Liver (tissue), 8 donors: ENCODE measurements at regions not wholly inside any gene's neighbourhood (a gene's known extent, or its start where the extent isn't known, plus 50 kb on each side); places are given as distances from the start of the nearest gene placed in this dataset.

ENCODE experiments used
- DNase-seq: peaks from one replicate; pipeline ENCODE4 v3.0.0-alpha.2; 2017; ENCODE audit warnings: low spot score
- H3K27ac ChIP-seq, 2 donors: one replicate each; pipeline ENCODE4 v1.7.0; 2013; ENCODE audit warnings: inconsistent platforms in 2 of 2, low read length in 2 of 2, control low read depth in 1 of 2, low read depth in 1 of 2, mild to moderate bottlenecking in 1 of 2
- H3K27me3 ChIP-seq, 4 donors: one replicate each; pipeline versions ENCODE4 v1.6.1 to v1.7.0; 2013; ENCODE audit warnings: low read length in 3 of 4, inconsistent platforms in 1 of 4, mild to moderate bottlenecking in 1 of 4, moderate library complexity in 1 of 4; ENCODE audit not compliant: control insufficient read depth in 4 of 4, insufficient read depth in 4 of 4
- H3K36me3 ChIP-seq, 4 donors: one replicate each; pipeline versions ENCODE4 v1.6.1 to v1.7.0; 2013; ENCODE audit warnings: low read length in 3 of 4, mild to moderate bottlenecking in 3 of 4, low read depth in 1 of 4, moderate library complexity in 1 of 4; ENCODE audit not compliant: control insufficient read depth in 4 of 4, insufficient read depth in 3 of 4
- H3K4me1 ChIP-seq, 4 donors: one replicate each; pipeline versions ENCODE4 v1.6.1 to v1.7.0; 2013; ENCODE audit warnings: low read length in 3 of 4, mild to moderate bottlenecking in 3 of 4, moderate library complexity in 1 of 4; ENCODE audit not compliant: control insufficient read depth in 4 of 4, insufficient read depth in 4 of 4
- H3K4me3 ChIP-seq, 3 donors: one replicate each; pipeline versions ENCODE4 v1.6.1 to v1.7.0; 2013; ENCODE audit warnings: low read length in 3 of 3, control low read depth in 1 of 3, low read depth in 1 of 3, mild to moderate bottlenecking in 1 of 3
- H3K9ac ChIP-seq, 2 donors: one replicate each; pipeline ENCODE4 v1.7.0; 2013; ENCODE audit warnings: low read length in 2 of 2, mild to moderate bottlenecking in 2 of 2, moderate library complexity in 2 of 2, control low read depth in 1 of 2, low read depth in 1 of 2
- H3K9me3 ChIP-seq, 4 donors: one replicate each; pipeline versions ENCODE4 v1.6.1 to v1.7.0; 2013; ENCODE audit warnings: low read length in 3 of 4; ENCODE audit not compliant: control insufficient read depth in 4 of 4
- CTCF ChIP-seq: fragments of 150-350 bp; IDR thresholded peaks from 2 replicates; pipeline ENCODE4 v1.5.1; 2017; ENCODE audit warnings: improper control_type of control experiment, low read depth, low read length; ENCODE audit not compliant: missing input control
- EGR1 ChIP-seq, 2 donors: IDR thresholded peaks; 2 replicates each; pipeline ENCODE4 v1.6.1; 2016 to 2018; ENCODE audit warnings: antibody characterized with exemption in 2 of 2, low read depth in 2 of 2
- FOXA2 ChIP-seq: IDR thresholded peaks from 2 replicates; pipeline ENCODE4 v1.6.1; 2016; ENCODE audit warnings: antibody characterized with exemption
- GABPA ChIP-seq, 2 donors: IDR thresholded peaks in 1 of 2; conservative IDR thresholded peaks in 1 of 2; 2 replicates each; pipeline ENCODE4 v1.6.1; 2016; ENCODE audit warnings: antibody characterized with exemption in 2 of 2, mild to moderate bottlenecking in 1 of 2, moderate library complexity in 1 of 2
- HNF4A ChIP-seq, 2 donors: conservative IDR thresholded peaks; 2 replicates each; pipeline ENCODE4 v1.6.1; 2016; ENCODE audit warnings: antibody characterized with exemption in 2 of 2, mild to moderate bottlenecking in 2 of 2
- HNF4G ChIP-seq: IDR thresholded peaks from 2 replicates; pipeline ENCODE4 v1.6.1; 2016; ENCODE audit warnings: antibody characterized with exemption
- JUND ChIP-seq, 2 donors: IDR thresholded peaks; 2 replicates each; pipeline ENCODE4 v1.6.1; 2016; ENCODE audit warnings: antibody characterized with exemption in 2 of 2
- NR2F2 ChIP-seq: IDR thresholded peaks from 2 replicates; pipeline ENCODE4 v1.6.1; 2016; ENCODE audit warnings: antibody characterized with exemption
- RAD21 ChIP-seq, 2 donors: IDR thresholded peaks; 2 replicates each; pipeline ENCODE4 v1.6.1; 2016; ENCODE audit warnings: antibody characterized with exemption in 2 of 2, mild to moderate bottlenecking in 2 of 2
- RXRA ChIP-seq, 2 donors: IDR thresholded peaks; 2 replicates each; pipeline ENCODE4 v1.6.1; 2017 to 2018; ENCODE audit warnings: antibody characterized with exemption in 2 of 2, mild to moderate bottlenecking in 1 of 2
- SP1 ChIP-seq: IDR thresholded peaks from 2 replicates; pipeline ENCODE4 v1.6.1; 2018; ENCODE audit warnings: antibody characterized with exemption, mild to moderate bottlenecking
- YY1 ChIP-seq: IDR thresholded peaks from 2 replicates; pipeline ENCODE4 v1.6.1; 2016; ENCODE audit warnings: antibody characterized with exemption, mild to moderate bottlenecking
- ZBTB33 ChIP-seq: IDR thresholded peaks from 2 replicates; pipeline ENCODE4 v1.6.1; 2016; ENCODE audit warnings: antibody characterized with exemption
- WGBS: extraction: QIAGEN DNeasy Blood & Tissue Kit; methylation state at CpG from one replicate; pipeline ENCODE4 v1.1.7; 2013; 5-methylcytosine and 5-hydroxymethylcytosine counted together
- TF ChIP-seq, protein P1 (sequence below): IDR thresholded peaks from 2 replicates; pipeline ENCODE4 v1.6.1; 2016; ENCODE audit warnings: antibody characterized with exemption
- TF ChIP-seq, protein P2 (sequence below): IDR thresholded peaks from 2 replicates; pipeline ENCODE4 v1.6.1; 2016; ENCODE audit warnings: antibody characterized with exemption
- donor health status: healthy.
- donor health status: healthy.
- donor health status: healthy.
- donor health status: healthy.
- donor health status: healthy.

GRCh38 chr13:60707878-60708277 is 310.9 kb downstream of the TDRD3 start:
- Histone ChIP-seq H3K4me3 (no peak overlapping the region), H3K9ac (no peak overlapping the region), H3K36me3 (no peaks in the 10 kb centered on the region), H3K27ac (no peak overlapping the region), H3K27me3 (no peaks in the 10 kb centered on the region), H3K4me1 (no peaks in the 10 kb centered on the region), H3K9me3 (no peaks in the 10 kb centered on the region)
- TF ChIP-seq SP1, result no peak
- TF ChIP-seq ZBTB33, result no peak
- no peak for TF ChIP-seq EGR1 (IDR thresholded peaks at IDR 0.05; ENCODE audit: low read depth in 2 of 2)
- TF ChIP-seq YY1, result no peak
- TF ChIP-seq RAD21 (IDR thresholded peaks at IDR 0.05), result no peak
- TF ChIP-seq GABPA (IDR thresholded peaks at IDR 0.05 in 1 of 2, conservative IDR thresholded peaks at IDR 0.05 in 1 of 2), result no peak
- no peak for TF ChIP-seq HNF4G
- no peak for TF ChIP-seq RXRA (IDR thresholded peaks at IDR 0.05)
- DNase-seq, result no peak

GRCh38 chr13:60701895-60702294 is 304.9 kb downstream of the TDRD3 start:
- no peaks in the 10 kb centered on the region for H3K36me3 ChIP-seq
- peaks cover 0 to 3% (median 0%) of the 10 kb centered on the region in 4 donors for H3K27me3 ChIP-seq
- H3K4me1 ChIP-seq, result no peaks in the 10 kb centered on the region
- WGBS, result 73% methylated on average over 3 of the region's 3 CpGs
- DNase-seq, result no peak
- no peak overlapping the region for H3K9ac ChIP-seq
- TF ChIP-seq CTCF, result no peak
- no peak for TF ChIP-seq HNF4A (conservative IDR thresholded peaks at IDR 0.05)
- TF ChIP-seq, protein P1, sequence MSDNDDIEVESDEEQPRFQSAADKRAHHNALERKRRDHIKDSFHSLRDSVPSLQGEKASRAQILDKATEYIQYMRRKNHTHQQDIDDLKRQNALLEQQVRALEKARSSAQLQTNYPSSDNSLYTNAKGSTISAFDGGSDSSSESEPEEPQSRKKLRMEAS, result no peak
- TF ChIP-seq, protein P2, sequence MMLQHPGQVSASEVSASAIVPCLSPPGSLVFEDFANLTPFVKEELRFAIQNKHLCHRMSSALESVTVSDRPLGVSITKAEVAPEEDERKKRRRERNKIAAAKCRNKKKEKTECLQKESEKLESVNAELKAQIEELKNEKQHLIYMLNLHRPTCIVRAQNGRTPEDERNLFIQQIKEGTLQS, result no peak
- TF ChIP-seq GABPA (IDR thresholded peaks at IDR 0.05 in 1 of 2, conservative IDR thresholded peaks at IDR 0.05 in 1 of 2), result no peak
- TF ChIP-seq YY1, result no peak
- no peak for TF ChIP-seq HNF4G
- no peak overlapping the region for H3K4me3 ChIP-seq
- no peak overlapping the region for H3K27ac ChIP-seq
- no peaks in the 10 kb centered on the region for H3K9me3 ChIP-seq

DNA sequence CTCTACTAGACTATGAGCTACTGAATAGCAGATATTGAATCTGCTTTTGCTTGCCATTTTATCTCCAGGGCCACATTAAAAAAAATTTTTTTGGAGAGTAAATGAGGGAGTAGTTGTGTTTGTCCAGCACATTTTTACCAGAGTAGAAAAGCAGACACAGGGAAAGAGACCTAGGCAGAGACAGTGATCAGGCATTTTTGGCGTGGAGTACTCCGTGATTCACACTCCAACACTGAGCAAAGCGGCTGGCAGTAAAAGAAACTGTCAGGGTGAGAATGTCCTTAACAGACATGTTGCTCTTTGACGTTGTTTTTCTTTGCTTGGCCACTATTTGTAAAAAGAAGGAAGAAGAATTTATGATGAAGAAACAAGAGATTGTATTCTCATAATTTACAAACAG is 304.0 kb downstream of the TDRD3 start:
- Histone ChIP-seq H3K4me3 (no peak overlapping the region), H3K27ac (no peak overlapping the region), H3K27me3 (peaks cover 0 to 3% (median 0%) of the 10 kb centered on the region in 4 donors), H3K9ac (no peak overlapping the region), H3K36me3 (no peaks in the 10 kb centered on the region), H3K9me3 (no peaks in the 10 kb centered on the region), H3K4me1 (no peaks in the 10 kb centered on the region)
- TF ChIP-seq NR2F2, result no peak
- no peak for TF ChIP-seq SP1
- TF ChIP-seq GABPA (IDR thresholded peaks at IDR 0.05 in 1 of 2, conservative IDR thresholded peaks at IDR 0.05 in 1 of 2), result no peak
- no peak for TF ChIP-seq EGR1 (IDR thresholded peaks at IDR 0.05; ENCODE audit: low read depth in 2 of 2)
- no peak for TF ChIP-seq FOXA2
- TF ChIP-seq HNF4G, result no peak
- TF ChIP-seq, protein P1, result no peak
- TF ChIP-seq YY1, result no peak
- TF ChIP-seq CTCF, result no peak
- TF ChIP-seq HNF4A (conservative IDR thresholded peaks at IDR 0.05), result no peak
- no peak for TF ChIP-seq RXRA (IDR thresholded peaks at IDR 0.05)
- no peak for TF ChIP-seq JUND (IDR thresholded peaks at IDR 0.05)
- 73% methylated on average over 4 of the region's 4 CpGs for WGBS
- DNase-seq, result no peak
